ENCODE measurements at regions not wholly inside any gene's neighbourhood (a gene's known extent, or its start where the extent isn't known, plus 50 kb on each side); places are given as distances from the start of the nearest gene placed in this dataset.

- in situ Hi-C loops (cut with MboI; ENCODE audit: low pct_unique_long_range_greater_than_20kb, low sequenced_read_pairs) = no loop called here
- DNase-seq = no peak
Observed at GRCh38 chr4:133921280-133922195, 280.1 kb downstream of the PABPC4L start.

- in situ Hi-C loops (cut with MboI; ENCODE audit: low pct_unique_long_range_greater_than_20kb, low sequenced_read_pairs) = no loop called here
- DNase-seq = no peak
Observed at GRCh38 chr4:133920236-133920635, 281.4 kb downstream of the PABPC4L start.

GRCh38 chr4:133910165-133910564 lies 291.4 kb downstream of the PABPC4L start:
- in situ Hi-C loops (cut with MboI; ENCODE audit: low pct_unique_long_range_greater_than_20kb, low sequenced_read_pairs) = no loop called here
- DNase-seq = no peak

- in situ Hi-C loops (cut with MboI; ENCODE audit: low pct_unique_long_range_greater_than_20kb, low sequenced_read_pairs) = no loop called here
- DNase-seq = no peak
Observed at GRCh38 chr4:133903029-133903428, 298.6 kb downstream of the PABPC4L start.

- in situ Hi-C loops (cut with MboI; ENCODE audit: low pct_unique_long_range_greater_than_20kb, low sequenced_read_pairs) = no loop called here
- no peak for DNase-seq
Observed at GRCh38 chr4:133891011-133891410, 310.6 kb downstream of the PABPC4L start.

GRCh38 chr4:133887723-133888122 lies 313.9 kb downstream of the PABPC4L start:
- in situ Hi-C loops (cut with MboI; ENCODE audit: low pct_unique_long_range_greater_than_20kb, low sequenced_read_pairs) = no loop called here
- DNase-seq = no peak

- in situ Hi-C loops (cut with MboI; ENCODE audit: low pct_unique_long_range_greater_than_20kb, low sequenced_read_pairs) = no loop called here
- DNase-seq = no peak
Observed at GRCh38 chr4:133869486-133869885, 332.1 kb downstream of the PABPC4L start.

GRCh38 chr4:133868856-133869255 lies 332.7 kb downstream of the PABPC4L start:
- DNase-seq = no peak
- in situ Hi-C loops (cut with MboI; ENCODE audit: low pct_unique_long_range_greater_than_20kb, low sequenced_read_pairs) = no loop called here

GRCh38 chr4:133866328-133866699 lies 335.3 kb downstream of the PABPC4L start:
- in situ Hi-C loops (cut with MboI; ENCODE audit: low pct_unique_long_range_greater_than_20kb, low sequenced_read_pairs) = no loop called here
- DNase-seq = no peak

GRCh38 chr4:133865612-133866327 lies 335.8 kb downstream of the PABPC4L start:
- in situ Hi-C loops (cut with MboI; ENCODE audit: low pct_unique_long_range_greater_than_20kb, low sequenced_read_pairs) = no loop called here
- no peak for DNase-seq

GRCh38 chr4:133863153-133863552 lies 338.4 kb downstream of the PABPC4L start:
- no peak for DNase-seq
- in situ Hi-C loops (cut with MboI; ENCODE audit: low pct_unique_long_range_greater_than_20kb, low sequenced_read_pairs) = no loop called here

- in situ Hi-C loops (cut with MboI; ENCODE audit: low pct_unique_long_range_greater_than_20kb, low sequenced_read_pairs) = no loop called here
- DNase-seq = no peak
Observed at GRCh38 chr4:133856731-133857355, 344.7 kb downstream of the PABPC4L start.

GRCh38 chr4:133855001-133855400 lies 346.6 kb downstream of the PABPC4L start:
- in situ Hi-C loops (cut with MboI; ENCODE audit: low pct_unique_long_range_greater_than_20kb, low sequenced_read_pairs) = no loop called here

GRCh38 chr4:133839326-133839725 lies 362.3 kb downstream of the PABPC4L start:
- peak; percentile 68 for DNase-seq
- in situ Hi-C loops (cut with MboI; ENCODE audit: low pct_unique_long_range_greater_than_20kb, low sequenced_read_pairs) = no loop called here

More at GRCh38 chr4:133855001-133855400, 346.6 kb downstream of the PABPC4L start:
- no peak for DNase-seq

GRCh38 chr4:133823177-133823576 lies 378.4 kb downstream of the PABPC4L start:
- no peak for DNase-seq
- in situ Hi-C loops (cut with MboI; ENCODE audit: low pct_unique_long_range_greater_than_20kb, low sequenced_read_pairs) = no loop called here

GRCh38 chr4:133812954-133813353 lies 388.6 kb downstream of the PABPC4L start:
- DNase-seq = no peak
- in situ Hi-C loops (cut with MboI; ENCODE audit: low pct_unique_long_range_greater_than_20kb, low sequenced_read_pairs) = no loop called here

- DNase-seq = no peak
- in situ Hi-C loops (cut with MboI; ENCODE audit: low pct_unique_long_range_greater_than_20kb, low sequenced_read_pairs) = no loop called here
Observed at GRCh38 chr4:133812236-133812635, 389.4 kb downstream of the PABPC4L start.

- in situ Hi-C loops (cut with MboI; ENCODE audit: low pct_unique_long_range_greater_than_20kb, low sequenced_read_pairs) = no loop called here
- DNase-seq = no peak
Observed at GRCh38 chr4:133808151-133808550, 393.4 kb downstream of the PABPC4L start.

- in situ Hi-C loops (cut with MboI; ENCODE audit: low pct_unique_long_range_greater_than_20kb, low sequenced_read_pairs) = no loop called here
- DNase-seq = no peak
Observed at GRCh38 chr4:133803341-133803740, 398.2 kb downstream of the PABPC4L start.

Data from KBM-7 (cell line).